Activated naive CD4-positive, alpha-beta T cell treated with Interleukin-2 at 50 U/mL for 16 hours (primary cell): ENCODE measurements at regions not wholly inside any gene's neighbourhood (a gene's known extent, or its start where the extent isn't known, plus 50 kb on each side); places are given as distances from the start of the nearest gene placed in this dataset.

Experiments used
- DNase-seq: peaks from one replicate; pipeline ENCODE4 v3.0.0-alpha.2; 2020

DNA sequence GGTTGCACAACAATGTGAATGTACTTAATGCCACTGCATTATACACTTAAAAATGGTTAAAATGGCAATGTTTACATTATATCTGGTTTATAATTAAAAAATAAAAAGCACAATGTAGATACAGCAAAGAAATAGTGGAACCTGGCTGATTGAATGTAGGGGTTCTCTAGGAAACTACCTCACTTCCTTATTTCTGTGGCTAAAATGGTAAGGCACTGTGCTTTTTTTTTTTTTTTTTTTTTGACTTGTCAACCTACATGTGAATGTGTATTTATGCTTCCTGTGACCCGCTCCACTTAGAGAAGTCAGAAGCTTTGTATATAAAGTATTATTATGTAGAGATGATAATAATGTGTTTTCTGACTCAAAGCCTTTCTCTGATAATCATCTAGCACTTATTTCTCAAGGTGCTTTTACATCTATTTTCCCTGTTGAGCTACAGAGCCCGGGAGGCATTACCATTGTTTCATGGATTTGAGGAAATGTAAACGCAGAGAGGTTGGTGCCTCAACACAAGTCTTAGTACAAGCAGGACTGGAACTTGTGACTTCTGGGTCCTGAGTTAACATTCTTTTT is 55.0 kb downstream of the SOX4 start:
- no peak for DNase-seq

DNA sequence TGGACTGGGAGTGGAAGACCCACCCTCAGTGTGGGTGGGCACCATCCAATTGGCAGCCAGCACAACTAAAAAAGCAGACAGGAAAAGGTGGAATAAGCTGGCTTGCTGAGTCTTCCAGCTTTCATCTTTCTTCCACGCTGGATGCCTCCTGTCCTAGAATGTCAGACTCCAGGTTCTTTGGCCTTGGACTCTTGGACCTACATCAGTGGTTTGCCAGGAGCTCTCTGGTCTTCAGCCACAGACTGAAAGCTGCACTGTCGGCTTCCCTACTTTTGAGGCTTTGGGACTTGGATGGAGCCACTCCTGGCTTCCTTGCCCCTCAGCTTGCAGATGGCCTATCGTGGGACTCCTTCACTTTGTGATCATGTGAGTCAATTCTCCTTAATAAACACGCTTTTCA is 59.8 kb downstream of the SOX4 start:
- no peak for DNase-seq

DNA sequence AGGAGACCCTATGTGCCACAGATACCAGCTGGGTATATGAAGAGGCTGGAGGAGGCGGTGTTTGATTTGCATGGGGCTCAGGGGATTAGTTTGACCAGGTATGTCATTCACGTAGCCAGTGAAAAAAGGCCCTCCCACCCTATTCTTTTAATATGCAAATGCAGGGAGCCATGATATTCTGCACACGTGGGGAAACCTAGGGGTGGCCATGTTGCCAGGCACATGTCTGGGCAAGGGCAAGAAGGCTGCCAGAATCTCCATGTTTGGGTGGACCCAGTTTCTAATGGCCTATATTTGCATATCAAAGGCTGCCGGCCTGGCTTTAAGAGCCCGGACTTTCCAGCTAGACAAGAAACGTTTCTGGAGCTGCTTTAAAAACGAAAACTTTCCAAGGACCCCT is 60.4 kb downstream of the SOX4 start:
- DNase-seq = no peak

DNA sequence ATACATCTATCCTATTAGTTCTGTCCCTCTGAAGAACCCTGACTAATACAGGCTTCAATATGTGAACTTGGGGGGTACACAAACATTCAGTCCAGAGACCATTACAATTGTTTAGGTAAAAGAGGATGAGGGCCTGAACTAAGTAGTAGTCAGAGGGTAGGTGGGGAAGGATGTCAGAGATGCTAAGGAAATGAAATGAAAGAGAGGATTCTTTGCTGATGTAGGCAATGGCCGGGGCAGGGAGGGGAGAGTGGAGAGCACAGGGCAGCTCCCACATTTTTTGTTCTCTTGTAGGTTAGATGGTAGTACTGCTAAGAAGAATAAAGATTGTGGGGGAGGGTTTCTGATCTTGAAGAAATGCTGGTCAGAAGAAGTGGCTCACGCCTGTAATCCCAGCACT is 60.8 kb downstream of the SOX4 start:
- no peak for DNase-seq

DNA sequence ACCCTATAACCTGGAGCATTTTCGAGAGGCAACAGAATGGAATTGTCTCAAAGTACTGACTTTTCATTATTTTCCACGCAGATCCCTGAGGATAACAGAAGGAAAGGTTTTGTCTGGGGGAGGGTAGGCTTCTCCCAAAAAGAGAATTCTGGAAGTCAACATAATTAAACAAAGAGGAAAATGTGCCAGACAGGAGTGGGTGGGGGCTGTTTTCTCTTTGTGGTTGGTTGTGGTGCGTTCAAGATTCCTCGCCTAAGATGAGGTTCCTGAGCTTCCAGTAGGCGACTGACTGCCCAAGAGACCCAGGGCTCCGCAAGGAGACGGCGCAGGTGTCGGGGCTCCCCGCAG is 70.4 kb downstream of the SOX4 start:
- DNase-seq = no peak

DNA sequence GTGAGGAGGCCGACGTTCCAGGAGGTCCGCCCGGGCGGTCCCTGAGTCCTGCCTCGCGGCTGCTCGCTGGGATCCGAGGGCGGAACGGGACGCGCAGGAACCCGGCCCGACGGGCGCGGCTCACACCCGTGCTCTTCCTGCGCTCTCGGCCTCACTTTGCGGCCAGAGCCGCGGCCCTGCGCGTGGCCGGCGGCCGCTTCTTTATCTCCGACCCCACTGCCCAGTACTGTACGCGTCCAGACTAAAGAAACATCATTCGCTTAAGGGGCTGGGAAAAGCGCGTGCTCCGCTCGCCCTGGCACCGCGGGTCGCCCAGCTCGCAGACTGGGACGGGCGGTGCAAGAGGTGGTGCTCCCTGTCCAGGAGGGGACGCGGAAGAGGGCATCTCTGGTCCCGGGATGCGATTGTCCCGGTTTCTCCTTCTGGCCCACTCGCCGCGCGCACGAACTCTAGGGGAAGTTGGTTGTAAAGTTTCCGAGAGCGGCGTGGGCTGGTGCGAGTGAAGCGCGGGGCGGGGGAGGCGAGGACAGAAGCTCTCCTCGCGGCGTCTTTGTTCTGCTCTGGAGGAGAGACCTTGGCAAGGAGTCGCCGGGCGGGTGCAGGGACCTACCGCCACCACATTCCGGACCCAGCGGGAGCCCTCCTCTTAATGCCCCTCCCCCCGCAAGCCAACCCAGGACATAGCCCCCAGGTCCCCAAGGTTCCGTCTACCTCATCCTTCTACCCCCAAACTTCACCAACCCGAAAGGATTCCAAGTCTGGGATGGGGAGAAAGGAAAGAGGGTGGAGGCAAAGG is 71.0 kb downstream of the SOX4 start:
- DNase-seq = no peak

DNA sequence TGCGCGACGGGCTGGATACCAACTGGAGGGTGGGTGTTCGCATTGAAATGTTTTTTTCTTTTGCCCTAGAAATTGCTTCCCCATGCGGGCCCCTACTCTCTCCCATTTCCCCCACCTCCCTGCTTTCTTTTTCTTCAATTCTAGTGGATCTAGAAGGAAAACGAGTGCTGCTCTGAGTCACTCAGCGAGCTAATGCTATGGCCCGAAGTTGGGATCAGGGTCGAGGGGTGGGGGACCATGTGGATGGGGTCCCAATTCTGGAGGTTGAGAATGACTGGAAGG is 71.5 kb downstream of the SOX4 start:
- DNase-seq = no peak

DNA sequence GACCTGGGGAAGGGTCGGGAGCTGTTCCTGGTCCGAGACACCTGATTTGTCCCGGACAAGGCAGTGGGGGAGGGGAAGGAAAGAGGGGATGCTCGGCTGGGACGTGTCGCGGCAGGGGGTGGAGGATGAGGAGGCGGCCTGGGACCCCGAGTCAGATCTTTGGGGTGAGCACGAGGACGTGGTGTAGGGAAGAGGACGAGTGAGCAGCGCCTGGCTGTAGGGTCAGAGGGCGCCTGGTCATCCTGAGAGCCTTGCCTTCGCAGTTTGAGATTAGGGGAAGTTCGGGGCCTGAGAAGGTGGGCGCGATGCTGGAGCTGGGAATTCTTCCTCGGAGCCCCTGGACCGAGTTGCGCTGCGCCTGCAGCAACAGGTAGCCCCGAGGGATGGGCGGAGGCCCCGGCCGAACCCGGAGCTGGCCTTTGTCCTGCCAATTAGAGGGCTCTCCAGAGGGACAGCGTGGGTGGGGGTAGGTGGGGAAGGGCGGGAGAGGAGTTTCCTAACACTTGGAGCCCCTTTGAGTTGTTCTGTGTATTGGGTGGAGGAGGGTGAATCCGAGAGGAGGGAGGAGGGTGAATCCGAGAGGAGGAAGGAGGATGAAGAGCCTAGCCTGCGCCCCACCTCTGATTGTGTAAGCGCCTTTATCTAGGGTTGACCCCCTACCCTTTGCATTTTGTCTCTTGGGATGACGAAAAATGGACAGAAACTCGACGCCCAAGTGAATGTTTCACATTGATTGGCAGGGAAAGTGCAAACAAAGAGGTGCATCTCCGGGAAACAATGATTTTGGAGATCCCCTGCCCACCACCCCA is 72.0 kb downstream of the SOX4 start:
- DNase-seq = no peak

DNA sequence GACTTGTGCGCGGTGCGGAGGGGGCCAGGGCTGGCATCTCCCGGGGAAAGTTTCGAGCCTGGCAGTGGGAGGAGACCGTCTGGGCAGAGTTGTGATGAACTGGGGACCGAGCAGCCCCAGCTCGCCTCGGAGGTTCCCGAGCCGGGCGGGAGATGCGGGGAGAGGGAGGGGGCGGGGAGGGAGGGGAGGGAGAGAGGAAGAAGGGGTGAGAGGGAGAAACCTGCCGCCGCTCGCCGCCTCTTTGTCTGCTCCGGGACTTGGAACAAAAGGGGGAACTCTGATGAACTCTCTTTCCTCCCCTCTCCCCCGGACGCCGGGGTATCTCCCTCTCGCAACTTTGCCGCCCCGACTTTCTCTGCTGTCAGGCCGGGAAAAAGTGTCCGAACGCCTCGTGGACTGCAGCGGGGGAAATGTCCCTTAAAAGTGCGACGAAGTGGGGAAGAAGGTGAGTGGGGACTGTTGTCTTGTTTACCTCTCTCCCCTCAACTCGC is 72.7 kb downstream of the SOX4 start:
- DNase-seq = no peak

DNA sequence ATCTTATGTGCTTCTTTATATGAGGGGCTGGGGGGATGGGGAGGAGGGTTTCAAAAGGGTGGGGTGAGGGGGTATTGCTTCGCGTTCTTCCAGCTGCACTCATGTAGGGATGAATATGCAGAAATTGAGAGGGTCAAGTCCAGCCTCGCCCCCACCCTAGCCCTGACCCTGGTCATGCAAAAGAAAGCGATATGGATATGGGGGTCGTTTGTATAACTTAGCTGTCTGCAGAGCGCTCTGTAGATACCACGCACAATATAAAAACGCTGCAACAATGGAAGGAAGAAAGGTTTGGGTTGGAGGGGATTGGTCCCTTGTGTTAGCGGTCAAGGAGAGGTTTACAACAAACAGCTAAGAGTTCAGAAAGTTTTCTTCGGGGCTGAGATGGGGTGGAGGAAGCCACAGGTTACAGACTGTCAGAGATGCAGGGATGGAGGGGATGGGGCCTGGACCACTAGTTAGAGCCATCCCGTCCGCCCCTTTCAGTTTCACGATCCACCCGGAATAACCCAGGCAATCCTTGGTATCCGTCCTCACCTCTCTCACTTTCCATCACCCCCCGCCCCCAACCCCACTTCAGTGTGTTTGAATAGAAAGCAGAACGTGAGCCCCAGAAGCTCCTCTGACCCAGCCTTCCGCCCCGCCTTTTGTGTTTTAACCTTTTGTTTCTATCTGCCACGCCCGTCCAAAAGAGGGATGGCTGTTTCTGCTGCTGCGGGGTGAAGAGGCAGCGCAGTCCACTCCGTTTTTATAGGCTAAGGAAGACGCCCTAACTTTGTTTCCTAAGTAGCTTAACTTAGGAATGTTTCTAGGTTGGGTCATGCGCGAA is 73.5 kb downstream of the SOX4 start:
- DNase-seq = no peak

DNA sequence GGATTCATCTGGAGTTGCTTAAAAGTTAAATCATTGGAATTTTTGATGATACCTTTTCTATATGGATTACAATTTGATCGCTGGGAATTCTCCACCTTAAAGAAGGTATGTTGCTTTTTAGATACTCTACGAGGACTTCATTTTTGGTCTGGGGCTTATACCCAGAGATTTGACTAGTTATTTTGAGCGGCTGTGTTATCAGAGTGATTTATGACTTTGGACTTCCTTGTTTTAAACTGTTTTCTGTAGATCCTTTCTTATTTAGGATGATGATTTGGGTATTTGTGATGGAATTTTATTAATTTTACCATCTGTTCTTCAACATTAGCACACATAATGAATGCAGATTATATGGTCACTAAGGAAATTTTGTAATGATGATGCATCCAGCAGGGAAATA is 75.2 kb downstream of the SOX4 start:
- no peak for DNase-seq

DNA sequence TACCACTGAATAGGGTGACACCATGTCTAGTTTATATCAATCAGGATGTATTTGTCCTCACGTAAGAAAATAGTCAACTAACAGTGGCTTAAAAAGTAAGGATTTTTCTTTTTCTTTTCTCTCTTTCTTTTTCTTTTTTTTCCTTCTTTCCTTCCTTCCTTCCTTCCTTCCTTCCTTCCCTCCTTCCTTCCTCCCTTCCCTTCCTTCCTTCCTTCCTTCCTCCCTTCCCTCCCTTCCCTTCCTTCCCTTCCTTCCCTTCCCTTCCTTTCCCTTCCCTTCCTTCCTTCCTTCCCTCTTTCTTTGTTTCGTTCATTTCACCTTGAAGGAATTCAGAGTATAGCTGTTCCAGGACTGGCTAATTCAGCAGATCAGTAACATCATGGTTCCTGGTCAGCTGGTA is 83.2 kb downstream of the SOX4 start:
- DNase-seq = no peak

DNA sequence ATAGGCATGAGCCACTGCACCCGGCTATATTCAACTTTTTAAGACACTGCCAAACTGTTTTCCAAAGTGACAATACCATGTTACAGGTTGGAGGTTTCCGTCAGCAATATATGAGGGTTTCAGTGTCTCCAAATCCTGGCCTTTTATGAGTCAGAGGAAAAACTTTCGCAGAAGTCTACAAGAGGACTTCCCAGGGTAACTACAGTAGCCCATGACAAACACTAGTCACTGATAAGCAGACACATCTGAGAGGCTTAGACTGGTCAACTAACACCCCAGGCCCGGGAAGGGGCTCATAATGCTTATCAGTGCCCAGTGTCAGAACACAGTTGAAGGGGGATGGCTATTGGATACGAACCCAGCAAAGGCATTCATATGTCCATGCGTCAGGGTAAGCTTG is 85.4 kb downstream of the SOX4 start:
- DNase-seq = no peak

DNA sequence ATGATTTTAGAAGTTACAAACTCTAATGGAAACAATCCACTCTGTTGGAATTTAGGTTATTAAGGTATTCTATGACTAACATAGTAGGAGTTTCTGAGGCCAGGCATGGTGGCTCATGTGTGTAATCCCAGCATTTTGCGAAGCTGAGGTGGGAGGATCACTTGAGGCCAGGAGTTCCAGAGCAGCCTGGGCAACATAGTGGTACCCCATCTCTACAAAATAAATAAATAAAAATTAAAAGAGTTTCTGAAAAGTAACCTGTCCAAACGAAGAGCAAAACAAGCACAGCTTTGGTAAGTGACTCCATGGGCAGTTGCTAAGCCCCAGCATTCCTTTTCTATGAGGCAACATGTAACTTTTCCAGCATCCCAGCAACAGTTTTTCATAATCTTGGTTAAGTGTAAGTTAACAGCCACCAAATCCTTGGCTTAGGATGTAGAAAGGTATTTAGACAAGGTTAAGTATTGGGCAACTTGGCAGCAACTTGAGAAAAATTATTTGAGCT is 86.3 kb downstream of the SOX4 start:
- no peak for DNase-seq

DNA sequence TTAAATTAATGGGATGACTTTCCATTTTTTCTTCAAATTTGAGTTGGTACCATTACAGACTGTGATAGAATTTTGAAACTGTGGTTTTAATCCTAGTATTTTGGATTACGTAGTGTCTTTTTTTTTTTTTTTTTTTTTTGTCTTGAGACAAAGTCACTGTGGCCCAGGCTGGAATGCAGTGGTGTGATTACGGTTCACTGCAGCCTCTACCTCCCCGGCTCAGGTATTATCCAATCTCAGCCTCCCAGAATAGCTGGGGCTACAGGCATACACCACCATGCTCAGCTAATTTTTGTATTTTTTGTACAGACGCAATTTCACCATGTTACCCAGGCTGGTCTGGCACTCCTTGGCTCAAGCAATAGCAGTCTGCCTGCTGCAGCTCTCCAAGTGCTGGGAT is 87.1 kb downstream of the SOX4 start:
- DNase-seq = no peak

DNA sequence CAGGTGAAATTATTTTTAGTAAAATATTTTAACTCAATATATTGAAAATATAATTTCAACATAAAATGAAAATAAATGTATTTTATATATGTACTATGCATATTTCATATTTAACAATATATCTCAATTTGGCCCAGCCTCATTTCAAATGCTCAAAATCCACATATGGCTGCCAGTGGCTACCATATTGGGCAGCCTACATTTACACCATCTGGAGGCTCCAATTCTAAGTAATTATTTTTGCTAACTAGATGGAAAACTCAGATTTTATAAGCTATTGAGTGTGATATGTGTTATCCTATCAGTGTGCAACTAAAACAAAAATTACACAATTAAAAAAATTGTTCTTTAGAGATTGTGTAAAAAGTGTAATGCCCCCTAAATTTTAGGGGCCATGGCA is 96.9 kb downstream of the SOX4 start:
- no peak for DNase-seq

DNA sequence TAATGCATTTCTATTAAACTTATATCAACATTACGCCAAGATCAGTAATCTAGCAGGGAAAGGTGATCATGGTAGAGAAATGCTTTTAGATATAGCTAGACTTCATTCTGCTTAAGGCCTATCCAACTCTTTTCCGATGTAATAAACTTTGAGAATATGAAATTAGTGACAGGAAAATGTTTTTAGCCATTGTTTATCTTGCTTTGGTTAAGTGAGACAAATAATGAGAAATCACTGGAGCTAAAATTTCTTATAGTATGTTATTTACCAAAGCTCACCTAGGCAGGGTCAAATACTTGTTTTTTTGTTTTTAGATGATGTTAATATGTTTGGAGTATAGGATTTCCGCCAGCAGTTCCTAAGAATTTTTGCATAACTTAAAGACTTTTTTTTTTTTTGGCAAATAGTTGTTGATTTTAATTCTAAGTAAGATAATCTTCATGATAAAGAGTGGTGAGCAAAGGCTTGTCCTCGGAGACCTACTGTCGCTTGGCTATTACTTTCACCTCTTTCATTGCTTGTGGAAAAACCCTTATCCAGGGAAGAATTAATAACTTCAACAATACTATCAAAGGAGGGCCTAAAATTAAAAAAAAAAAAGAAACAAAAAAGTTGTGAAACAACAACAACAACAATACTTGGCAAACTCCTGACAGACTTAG is 98.3 kb downstream of the SOX4 start:
- DNase-seq = no peak

DNA sequence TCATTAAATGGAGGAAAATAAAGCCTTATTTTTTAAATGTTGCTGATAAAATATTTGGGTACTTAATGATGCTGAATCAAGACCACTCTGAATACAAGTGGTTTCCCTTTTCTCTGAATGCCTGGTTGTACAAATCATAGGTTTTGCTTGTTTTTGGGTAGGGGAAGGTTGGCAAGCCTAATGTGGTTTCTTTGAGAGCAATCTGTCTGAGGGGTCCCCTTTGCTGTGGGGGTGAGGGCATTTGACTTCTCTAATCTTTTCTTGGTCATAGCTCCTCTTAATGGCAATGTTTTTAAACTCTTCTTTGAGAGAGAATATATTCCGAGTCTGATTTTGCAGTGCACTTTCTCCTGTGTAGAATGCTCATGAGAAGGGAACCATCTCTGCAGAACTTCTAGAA is 99.2 kb downstream of the SOX4 start:
- DNase-seq = no peak

DNA sequence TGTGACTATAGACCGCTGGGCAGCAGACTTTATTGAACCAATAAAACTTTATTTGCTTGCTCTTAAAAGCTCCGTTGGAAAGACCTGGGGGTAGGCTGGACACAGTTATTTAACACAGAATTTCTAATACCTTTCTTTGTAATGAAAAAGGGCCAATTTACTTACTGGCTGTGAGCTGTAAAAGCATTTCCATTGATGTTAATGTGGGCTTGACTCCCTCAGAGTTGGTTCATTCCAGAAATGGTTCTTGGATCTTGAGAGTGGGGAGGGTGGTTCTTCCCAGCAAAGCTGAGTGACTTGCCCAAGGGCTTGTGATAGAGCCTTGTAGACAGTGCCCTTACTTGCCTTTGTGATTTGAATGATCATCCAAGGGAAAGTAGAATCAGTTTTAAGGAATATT is 100.6 kb downstream of the SOX4 start:
- DNase-seq = no peak

DNA sequence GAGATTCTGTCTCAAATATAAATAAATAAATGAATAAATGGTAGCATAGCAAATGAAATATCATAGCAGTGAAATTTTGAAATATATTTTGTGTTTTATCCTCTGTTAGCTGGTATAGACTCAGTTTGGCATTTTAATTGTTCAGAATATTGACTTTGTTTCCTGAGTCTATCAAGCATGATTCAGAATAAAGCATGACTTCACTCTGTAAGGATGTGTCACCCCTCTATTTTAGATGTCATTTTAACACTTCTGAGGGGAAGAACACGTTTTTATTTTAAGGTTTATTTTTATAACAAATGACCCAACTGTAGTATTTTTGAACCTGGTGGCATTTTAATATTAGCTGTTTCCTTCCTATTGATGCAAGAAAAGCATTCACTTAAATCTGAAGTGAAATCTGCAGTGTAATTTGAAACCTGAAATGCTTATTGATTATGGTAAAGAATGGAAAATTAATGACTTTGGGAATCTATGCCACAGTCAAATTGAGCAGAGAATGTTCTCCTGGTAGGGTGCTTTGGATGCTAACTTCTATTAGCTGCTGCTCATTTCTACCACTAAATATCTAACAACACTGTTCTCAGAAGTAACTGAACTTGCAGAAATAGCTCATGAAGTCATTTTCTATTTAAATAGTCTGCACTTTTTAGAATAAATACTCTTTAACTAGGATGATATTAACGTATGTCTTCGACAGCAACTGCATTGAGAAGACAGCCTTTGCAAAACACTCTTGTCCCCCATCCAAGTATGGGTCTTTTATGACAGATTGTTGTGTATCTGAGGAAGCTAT is 114.2 kb downstream of the SOX4 start:
- no peak for DNase-seq

DNA sequence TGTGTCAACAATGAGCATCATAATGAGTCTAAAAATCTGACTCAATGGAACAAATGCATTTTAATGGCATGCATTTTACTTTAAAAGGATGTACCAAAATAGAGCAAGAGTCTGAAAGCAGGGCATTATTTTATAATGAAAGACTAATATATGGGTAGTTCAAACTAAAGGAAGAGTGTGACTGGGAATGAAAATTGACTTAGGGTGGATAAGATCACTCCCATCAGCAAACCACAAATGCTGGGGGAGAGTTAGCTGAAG is 114.7 kb downstream of the SOX4 start:
- DNase-seq = no peak

DNA sequence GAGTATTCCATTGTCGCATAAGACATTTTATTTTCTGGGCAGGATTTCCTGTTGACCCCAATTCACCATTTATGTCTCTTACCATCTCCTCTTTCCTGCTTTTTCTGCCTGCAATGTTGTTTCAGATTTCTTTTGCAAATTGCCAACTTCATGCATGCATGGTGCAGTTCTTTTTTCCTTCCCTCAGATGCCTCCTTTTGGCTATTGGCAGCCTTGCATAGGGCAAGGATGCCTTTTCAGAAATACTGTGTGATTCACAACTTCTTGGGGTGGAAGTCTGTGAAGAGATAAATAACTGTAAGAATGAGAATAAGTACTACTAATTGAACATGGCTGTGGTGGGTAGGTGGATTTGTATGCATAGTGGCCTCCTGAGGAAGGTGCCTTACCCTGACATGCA is 116.7 kb downstream of the SOX4 start:
- no peak for DNase-seq
